ENCODE measurements at regions not wholly inside any gene's neighbourhood (a gene's known extent, or its start where the extent isn't known, plus 50 kb on each side); places are given as distances from the start of the nearest gene placed in this dataset.

GRCh38 chr4:27835851-27836250, 975.2 kb downstream of the STIM2 start:
- no peaks in the 10 kb centered on the region for H3K27me3 ChIP-seq (ENCODE audit: control insufficient read depth, insufficient read depth, low read length)
- DNase-seq (ENCODE audit: low read depth) = no peak
- H3K36me3 ChIP-seq (ENCODE audit: control insufficient read depth, insufficient read depth, low read length) = no peaks in the 10 kb centered on the region
- TF ChIP-seq CTCF (IDR thresholded peaks at IDR 0.05; ENCODE audit: insufficient read depth, low read length, poor library complexity, severe bottlenecking) = no peak
- no peak overlapping the region for H3K4me3 ChIP-seq (ENCODE audit: low read depth, low read length)

GRCh38 chr4:27836523-27836922, 975.9 kb downstream of the STIM2 start:
- Histone ChIP-seq H3K36me3 (ENCODE audit: control insufficient read depth, insufficient read depth, low read length) (no peaks in the 10 kb centered on the region), H3K4me3 (ENCODE audit: low read depth, low read length) (no peak overlapping the region), H3K27me3 (ENCODE audit: control insufficient read depth, insufficient read depth, low read length) (no peaks in the 10 kb centered on the region)
- no peak for TF ChIP-seq CTCF (IDR thresholded peaks at IDR 0.05; ENCODE audit: insufficient read depth, low read length, poor library complexity, severe bottlenecking)
- DNase-seq (ENCODE audit: low read depth) = no peak

DNA sequence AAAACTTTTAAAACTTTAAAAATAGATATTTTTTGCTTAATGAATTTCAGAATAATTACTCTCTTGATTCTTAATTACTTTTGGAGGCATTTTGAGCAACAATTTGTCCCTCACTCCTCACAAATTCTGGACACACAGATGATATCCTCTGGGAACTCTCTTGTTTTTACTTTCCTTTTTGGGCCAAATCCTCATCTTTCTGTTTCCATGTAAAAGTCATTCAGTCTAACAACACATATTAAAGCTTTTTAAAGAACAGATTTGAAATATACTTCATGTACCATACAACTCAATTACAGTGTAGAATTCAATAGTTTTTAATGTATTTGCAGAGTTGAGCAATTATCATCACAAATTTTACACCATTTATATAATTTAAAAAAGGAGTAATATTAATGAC, 983.1 kb downstream of the STIM2 start:
- H3K36me3 ChIP-seq (ENCODE audit: control insufficient read depth, insufficient read depth, low read length) = no peaks in the 10 kb centered on the region
- no peak for DNase-seq (ENCODE audit: low read depth)
- H3K27me3 ChIP-seq (ENCODE audit: control insufficient read depth, insufficient read depth, low read length) = no peaks in the 10 kb centered on the region
- no peak overlapping the region for H3K4me3 ChIP-seq (ENCODE audit: low read depth, low read length)
- no peak for TF ChIP-seq CTCF (IDR thresholded peaks at IDR 0.05; ENCODE audit: insufficient read depth, low read length, poor library complexity, severe bottlenecking)

GRCh38 chr4:27844376-27844775, 983.7 kb downstream of the STIM2 start:
- no peak overlapping the region for H3K4me3 ChIP-seq (ENCODE audit: low read depth, low read length)
- H3K36me3 ChIP-seq (ENCODE audit: control insufficient read depth, insufficient read depth, low read length) = no peaks in the 10 kb centered on the region
- TF ChIP-seq CTCF (IDR thresholded peaks at IDR 0.05; ENCODE audit: insufficient read depth, low read length, poor library complexity, severe bottlenecking) = no peak
- no peak for DNase-seq (ENCODE audit: low read depth)
- H3K27me3 ChIP-seq (ENCODE audit: control insufficient read depth, insufficient read depth, low read length) = no peaks in the 10 kb centered on the region

GRCh38 chr4:27846951-27847350, 986.3 kb downstream of the STIM2 start:
- TF ChIP-seq CTCF (IDR thresholded peaks at IDR 0.05; ENCODE audit: insufficient read depth, low read length, poor library complexity, severe bottlenecking) = no peak
- H3K36me3 ChIP-seq (ENCODE audit: control insufficient read depth, insufficient read depth, low read length) = no peaks in the 10 kb centered on the region
- no peaks in the 10 kb centered on the region for H3K27me3 ChIP-seq (ENCODE audit: control insufficient read depth, insufficient read depth, low read length)
- no peak for DNase-seq (ENCODE audit: low read depth)
- no peak overlapping the region for H3K4me3 ChIP-seq (ENCODE audit: low read depth, low read length)

DNA sequence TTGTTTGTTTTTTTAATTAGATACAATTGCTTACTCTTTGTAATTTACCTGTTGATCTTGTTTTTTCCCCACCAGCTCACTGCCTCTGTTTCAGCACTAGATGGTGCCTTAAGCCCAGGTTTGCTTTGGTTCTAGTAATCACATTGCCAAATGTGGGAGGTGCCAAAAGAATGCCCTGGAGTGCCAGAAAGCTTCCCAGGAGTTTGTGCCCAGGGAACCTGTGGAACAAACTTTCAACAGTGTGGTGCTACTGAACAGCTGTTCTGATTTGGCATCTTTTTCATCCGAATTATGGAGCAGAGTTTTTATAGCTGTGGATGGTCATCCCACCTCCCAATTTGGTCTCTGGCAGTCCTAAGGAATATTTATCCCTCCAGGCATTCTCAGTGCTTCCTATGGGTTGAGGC, 1000.7 kb downstream of the STIM2 start:
- no peak overlapping the region for H3K4me3 ChIP-seq (ENCODE audit: low read depth, low read length)
- no peaks in the 10 kb centered on the region for H3K36me3 ChIP-seq (ENCODE audit: control insufficient read depth, insufficient read depth, low read length)
- no peak for DNase-seq (ENCODE audit: low read depth)
- no peaks in the 10 kb centered on the region for H3K27me3 ChIP-seq (ENCODE audit: control insufficient read depth, insufficient read depth, low read length)
- TF ChIP-seq CTCF (IDR thresholded peaks at IDR 0.05; ENCODE audit: insufficient read depth, low read length, poor library complexity, severe bottlenecking) = peak; percentile 48
